IPS DF 19.7 (cell line): ENCODE measurements at regions not wholly inside any gene's neighbourhood (a gene's known extent, or its start where the extent isn't known, plus 50 kb on each side); places are given as distances from the start of the nearest gene placed in this dataset.

Experiments
- DNase-seq: peaks from one replicate; pipeline ENCODE4 v3.0.0-alpha.2; 2013; ENCODE audit warnings: low read depth, low spot score

GRCh38 chr2:15701341-15701907 is 109.8 kb downstream of the DDX1 start:
- no peak for DNase-seq

- no peak for DNase-seq
Measured at GRCh38 chr2:15701991-15702390, 110.3 kb downstream of the DDX1 start.

GRCh38 chr2:15702452-15702851 is 110.8 kb downstream of the DDX1 start:
- no peak for DNase-seq

- DNase-seq: no peak
Measured at GRCh38 chr2:15703365-15703869, 111.7 kb downstream of the DDX1 start.

GRCh38 chr2:15704086-15704787 is 112.6 kb downstream of the DDX1 start:
- DNase-seq: no peak

GRCh38 chr2:15704788-15705115 is 113.1 kb downstream of the DDX1 start:
- DNase-seq: no peak

DNA sequence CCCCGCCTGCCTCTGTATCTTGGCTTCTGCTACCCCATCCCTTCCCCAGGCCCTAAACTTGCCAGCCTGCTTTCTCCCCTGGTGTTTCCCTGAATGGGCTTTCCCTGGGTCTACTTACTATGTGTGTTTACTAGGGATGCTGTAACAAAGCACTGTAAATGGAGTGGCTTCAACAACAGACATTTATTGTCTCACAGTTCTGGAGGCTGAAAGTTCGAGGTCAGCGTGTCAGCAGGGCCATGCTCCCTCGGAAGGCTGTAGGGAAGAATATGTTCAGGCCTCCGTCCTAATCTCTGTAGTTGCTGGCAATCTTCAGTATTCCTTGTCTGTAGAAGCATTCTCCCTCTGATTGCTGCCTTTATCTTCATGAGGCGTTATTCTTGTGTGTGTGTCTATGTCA is 113.6 kb downstream of the DDX1 start:
- no peak for DNase-seq

- no peak for DNase-seq
Measured at GRCh38 chr2:15705839-15706386, 114.2 kb downstream of the DDX1 start.

DNA sequence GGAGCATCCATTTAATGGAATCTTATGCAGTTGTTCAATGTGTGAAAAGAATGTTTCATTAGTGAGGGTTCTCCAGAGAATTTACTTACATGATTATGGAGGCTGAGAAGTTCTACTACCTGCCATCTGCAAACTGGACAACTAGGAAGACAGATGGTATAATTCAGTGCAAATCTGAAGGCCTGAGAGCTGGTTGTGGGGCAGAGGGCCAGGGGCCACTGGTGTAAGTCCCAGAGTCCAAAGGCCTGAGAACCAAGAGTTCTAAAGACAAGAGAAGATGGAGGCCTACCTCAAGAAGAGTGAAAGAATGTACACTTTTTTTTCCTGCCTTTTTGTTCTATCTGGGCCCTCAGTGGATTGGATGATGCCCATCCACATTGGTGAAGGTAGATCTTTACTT is 114.8 kb downstream of the DDX1 start:
- DNase-seq: no peak

DNA sequence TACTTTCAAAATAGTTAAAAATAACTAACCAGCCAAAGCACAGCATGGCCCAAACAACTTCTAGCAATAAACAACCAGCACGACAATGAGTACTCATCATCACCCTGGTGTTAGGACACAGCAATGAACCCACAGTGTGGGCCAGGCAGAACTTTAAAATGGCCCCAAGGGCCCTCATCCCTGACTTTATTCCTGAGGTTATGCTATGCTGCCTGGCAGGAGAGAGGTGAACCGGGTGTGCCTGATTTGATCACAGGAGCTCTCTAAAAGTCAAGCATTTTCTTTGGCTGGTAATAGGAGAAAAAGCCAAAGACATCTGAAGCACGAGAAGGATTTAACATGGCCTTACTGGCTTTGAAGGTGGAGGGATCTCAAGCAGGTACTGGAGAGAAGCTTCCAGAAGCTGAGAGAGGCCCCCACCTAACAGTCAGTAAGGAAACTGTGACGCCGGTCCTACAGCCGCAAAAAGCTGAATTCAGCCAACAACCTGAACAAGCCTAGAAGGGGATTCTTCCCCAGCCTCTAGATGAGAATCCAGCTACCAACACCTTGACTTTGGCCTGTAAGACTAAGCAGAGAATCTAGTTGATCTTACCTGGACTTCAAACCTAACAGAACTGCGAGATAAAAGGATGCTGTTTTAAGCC is 115.4 kb downstream of the DDX1 start:
- DNase-seq: no peak

DNA sequence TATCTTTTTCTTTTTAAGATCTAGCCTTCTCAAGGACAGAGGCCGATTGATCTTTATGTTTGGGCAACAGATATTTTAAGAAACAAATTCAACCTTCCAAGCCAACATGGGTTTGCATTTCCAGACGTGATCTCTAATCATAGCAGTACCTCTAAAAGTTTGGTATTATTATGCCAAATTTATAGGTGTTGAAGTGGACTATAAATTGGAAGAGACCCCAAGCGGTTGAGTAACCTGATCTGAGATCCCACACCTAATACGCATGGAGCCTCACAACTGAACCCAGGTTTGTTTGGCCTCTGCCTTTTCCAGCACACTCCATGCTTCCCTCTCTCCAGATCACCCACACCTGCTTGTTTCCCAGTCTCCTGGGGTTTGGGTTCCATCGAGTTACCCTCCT is 116.5 kb downstream of the DDX1 start:
- no peak for DNase-seq

DNA sequence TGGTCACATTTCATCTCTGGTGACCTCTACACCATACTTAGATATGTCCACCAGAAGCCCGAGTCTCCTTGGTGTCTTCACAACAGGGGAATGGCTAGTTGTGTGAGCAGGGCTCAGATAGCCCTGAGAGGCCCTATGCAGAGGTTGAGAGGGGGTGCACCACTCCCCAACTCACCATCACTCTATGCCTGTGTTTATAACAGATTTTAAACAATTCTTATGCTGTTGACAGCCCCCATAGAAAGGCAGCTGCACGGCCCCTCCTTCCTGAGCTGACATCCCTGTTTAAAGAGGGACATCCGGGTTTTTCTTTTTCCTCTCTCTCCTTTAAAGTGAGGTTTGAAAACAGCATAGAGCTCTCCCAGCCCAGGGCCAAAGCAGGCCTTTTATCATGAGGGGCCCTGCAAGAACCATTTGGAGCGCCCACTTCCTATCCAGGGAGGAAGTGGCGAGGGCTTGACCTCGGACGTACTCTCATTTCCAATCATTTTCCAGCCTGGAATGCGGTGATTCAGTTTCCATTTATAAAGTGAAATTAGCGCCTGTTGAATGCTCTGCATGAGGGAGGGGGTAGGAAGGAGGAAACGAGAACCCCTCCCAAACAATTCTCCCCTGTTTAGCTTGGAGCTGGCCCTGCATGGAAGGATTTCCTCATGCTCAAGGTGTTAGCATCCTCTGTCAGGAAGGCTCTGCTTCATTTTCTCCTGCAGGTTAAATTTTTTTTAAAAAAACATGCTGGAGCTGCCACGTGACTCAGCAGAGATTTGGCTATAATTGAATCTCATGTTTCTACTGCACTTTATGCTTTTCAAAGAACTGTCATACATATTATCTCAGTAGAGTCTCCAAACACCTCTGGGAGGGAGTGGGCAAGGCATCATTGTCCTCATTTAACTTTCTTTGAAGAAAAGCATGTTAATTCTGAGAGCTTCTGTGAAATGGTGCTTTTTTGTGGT is 117.5 kb downstream of the DDX1 start:
- no peak for DNase-seq

DNA sequence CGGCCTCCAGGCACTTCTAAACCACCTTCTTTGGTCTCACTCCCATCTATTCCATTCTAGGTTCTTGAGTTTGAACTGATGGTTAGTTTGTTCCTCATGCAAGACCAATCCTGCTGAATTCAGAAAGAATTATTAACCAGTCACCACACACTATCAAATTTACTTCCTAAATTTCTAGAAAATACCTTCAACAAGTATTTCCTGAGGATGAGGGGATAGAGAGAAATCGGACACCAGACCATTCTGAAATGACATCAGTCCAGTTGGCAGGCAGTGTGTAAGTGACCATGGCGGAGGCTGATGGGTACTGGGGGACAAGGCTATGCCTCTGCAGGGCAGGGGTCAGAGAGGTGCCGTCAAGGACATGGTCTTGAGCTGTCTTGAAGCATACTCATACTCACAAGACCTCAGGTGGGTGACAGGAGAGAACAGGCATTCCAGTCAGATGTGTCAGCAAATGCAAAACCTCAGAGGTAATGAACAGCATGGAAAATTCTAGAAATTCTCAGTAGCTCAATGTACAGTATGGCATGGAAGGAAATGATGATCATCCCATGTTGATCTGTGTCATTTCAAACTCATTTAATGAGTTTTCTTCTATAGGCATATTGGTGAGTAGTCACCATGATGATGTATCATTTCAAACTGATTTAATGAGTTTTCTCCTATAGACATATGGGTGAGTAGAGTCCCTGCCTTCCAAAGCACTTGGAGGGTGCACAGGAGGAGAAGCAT is 119.6 kb downstream of the DDX1 start:
- no peak for DNase-seq

- no peak for DNase-seq
Measured at GRCh38 chr2:15712551-15713342, 121.1 kb downstream of the DDX1 start.

DNA sequence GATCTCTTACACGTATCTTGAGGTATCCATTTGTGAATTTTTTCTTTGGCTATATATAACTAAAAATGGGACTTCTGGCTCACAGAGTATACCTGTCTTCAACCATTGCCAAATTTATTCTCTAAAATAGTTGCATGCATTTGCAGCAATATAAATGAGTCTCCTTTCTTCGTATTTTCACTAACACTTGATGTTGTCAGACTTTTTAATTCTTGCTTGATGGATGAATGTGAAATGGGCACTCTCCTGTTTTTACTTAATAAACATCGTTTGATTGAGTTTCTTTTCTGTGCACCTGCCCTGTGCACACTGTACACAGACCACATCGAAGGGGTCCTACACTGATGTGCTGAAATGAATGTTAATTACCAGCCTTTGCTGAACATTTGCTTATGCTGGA is 121.8 kb downstream of the DDX1 start:
- no peak for DNase-seq

DNA sequence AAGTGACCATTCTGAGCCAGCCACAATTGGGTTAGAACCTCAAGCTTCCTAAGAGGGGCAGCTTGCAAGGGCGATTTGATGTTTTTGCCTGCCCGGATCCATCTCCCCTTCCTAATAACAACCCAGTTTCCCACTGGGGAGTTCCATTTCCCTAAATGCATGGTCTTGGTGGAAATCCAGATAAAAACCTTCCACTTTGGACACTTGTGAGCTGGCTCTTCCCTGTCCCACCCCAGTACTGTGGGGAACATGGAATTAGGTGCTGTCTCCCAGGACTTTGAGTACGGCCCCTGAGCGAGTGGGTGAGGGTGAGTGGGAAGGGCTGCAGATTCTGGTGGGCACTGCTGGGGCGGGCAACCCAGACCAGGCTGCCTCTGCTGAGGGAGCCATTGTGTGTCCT is 122.3 kb downstream of the DDX1 start:
- DNase-seq: no peak

DNA sequence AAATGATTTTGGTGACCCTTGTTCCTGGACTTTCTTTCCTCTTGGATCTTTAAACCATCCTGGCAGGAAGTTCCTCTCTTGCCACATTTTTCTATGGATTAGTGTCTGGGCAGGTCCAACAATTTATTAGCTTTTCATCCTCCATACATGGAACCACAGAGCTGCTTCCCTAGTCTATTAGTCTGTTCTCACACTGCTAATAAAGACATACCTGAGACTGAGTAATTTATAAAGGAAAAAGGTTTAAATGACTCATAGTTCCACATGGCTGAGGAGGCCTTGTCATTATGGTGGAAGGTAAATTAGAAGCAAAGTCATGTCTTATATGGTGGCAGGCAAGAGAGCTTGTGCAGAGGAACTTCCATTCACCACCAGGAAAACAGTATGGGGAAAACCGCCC is 122.9 kb downstream of the DDX1 start:
- DNase-seq: no peak

- DNase-seq: no peak
Measured at GRCh38 chr2:15715596-15715995, 123.9 kb downstream of the DDX1 start.

DNA sequence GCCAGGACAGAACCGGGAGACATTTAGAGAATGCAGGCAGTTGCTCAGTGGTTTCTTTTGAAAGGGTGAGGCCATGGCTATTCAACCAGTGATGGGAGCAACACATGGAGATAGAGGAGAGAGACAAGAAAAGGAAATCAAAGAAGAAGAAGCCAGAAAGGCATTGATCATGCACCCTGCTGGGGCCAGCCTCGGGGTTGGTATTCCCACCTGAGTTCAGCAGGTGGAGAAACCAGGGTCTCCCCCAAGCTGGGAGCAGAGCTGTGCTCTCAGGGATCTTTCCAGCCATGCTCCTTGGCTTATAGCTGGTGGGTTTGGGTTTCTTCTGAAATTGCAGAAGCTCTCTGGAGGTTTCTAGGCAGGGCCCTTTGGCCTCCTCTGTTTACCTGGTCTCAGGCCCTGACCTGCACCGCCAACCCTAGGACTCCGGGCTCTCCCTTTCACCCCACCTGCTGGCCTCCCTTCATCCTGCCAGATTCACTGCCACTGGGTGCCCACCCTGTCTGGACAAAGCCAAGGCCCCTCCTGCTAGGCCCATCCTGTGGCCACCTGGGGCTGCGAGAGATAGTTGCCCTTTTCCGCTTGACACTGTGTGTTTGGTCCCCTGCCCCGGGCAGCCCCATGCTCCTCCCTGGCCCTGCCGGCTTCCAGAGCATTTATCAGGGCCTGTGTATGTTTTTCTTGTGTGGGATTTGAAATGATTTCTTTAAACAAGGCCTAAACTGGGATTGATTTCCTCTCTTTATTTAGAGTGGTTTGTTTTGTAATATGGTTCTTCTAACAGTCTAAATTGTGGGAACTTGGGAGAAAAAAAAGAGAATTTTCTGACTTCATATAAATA is 126.7 kb downstream of the DDX1 start:
- no peak for DNase-seq
